VCaP (cell line): ENCODE measurements at regions not wholly inside any gene's neighbourhood (a gene's known extent, or its start where the extent isn't known, plus 50 kb on each side); places are given as distances from the start of the nearest gene placed in this dataset.

ENCODE experiments used
- H3K27ac ChIP-seq: fragments of 450-650 bp; 2 replicates; pipeline ENCODE4 v1.5.1; 2017
- CTCF ChIP-seq: fragments of 450-650 bp; conservative IDR thresholded peaks from 2 replicates; pipeline ENCODE4 v1.5.1; 2017; ENCODE audit warnings: mild to moderate bottlenecking, moderate library complexity

GRCh38 chr4:71113294-71113693 lies 119.8 kb downstream of the DCK start:
- peak; percentile 45; the same call in 1 of the 2 replicates for TF ChIP-seq CTCF
- H3K27ac ChIP-seq = no peak overlapping the region

GRCh38 chr4:71120831-71121524 lies 127.5 kb downstream of the DCK start:
- H3K27ac ChIP-seq = no peak overlapping the region
- no peak for TF ChIP-seq CTCF

- TF ChIP-seq CTCF = no peak
- no peak overlapping the region for H3K27ac ChIP-seq
These were observed 130.5 kb downstream of the DCK start for GRCh38 chr4:71123951-71124350.

GRCh38 chr4:71125137-71125536 lies 131.7 kb downstream of the DCK start:
- H3K27ac ChIP-seq = no peak overlapping the region
- no peak for TF ChIP-seq CTCF

- no peak overlapping the region for H3K27ac ChIP-seq
- TF ChIP-seq CTCF = no peak
These were observed 133.3 kb downstream of the DCK start for GRCh38 chr4:71126719-71127118.

- peak; percentile 55 for TF ChIP-seq CTCF
- peak overlapping the region; percentile 33 for H3K27ac ChIP-seq
These were observed 137.6 kb downstream of the DCK start for GRCh38 chr4:71130827-71131603.

GRCh38 chr4:71132486-71132885 lies 139.0 kb downstream of the DCK start:
- no peak for TF ChIP-seq CTCF
- H3K27ac ChIP-seq = no peak overlapping the region
